Thyroid gland (tissue), 4 donors: ENCODE measurements at regions not wholly inside any gene's neighbourhood (a gene's known extent, or its start where the extent isn't known, plus 50 kb on each side); places are given as distances from the start of the nearest gene placed in this dataset.

Source experiments
- POLR2A ChIP-seq, 2 donors: fragments of 450-650 bp; IDR thresholded peaks; one replicate each; pipeline ENCODE4 v1.6.1; 2017; ENCODE audit warnings: antibody characterized with exemption in 2 of 2, mild to moderate bottlenecking in 2 of 2, moderate library complexity in 1 of 2
- TF ChIP-seq, protein P1 (sequence below), 6 experiments: fragments of 200-600 bp in 3 of 6; fragments of 450-650 bp in 3 of 6; sonication (generic) in 3 of 6; IDR thresholded peaks; one replicate each; pipeline ENCODE4 v1.5.1; 2016 to 2019; ENCODE audit warnings: antibody characterized with exemption in 6 of 6, mild to moderate bottlenecking in 2 of 6, inconsistent platforms in 1 of 6, moderate library complexity in 1 of 6

GRCh38 chr2:117339980-117340379 is 474.5 kb upstream of the DDX18 start:
- TF ChIP-seq, protein P1, sequence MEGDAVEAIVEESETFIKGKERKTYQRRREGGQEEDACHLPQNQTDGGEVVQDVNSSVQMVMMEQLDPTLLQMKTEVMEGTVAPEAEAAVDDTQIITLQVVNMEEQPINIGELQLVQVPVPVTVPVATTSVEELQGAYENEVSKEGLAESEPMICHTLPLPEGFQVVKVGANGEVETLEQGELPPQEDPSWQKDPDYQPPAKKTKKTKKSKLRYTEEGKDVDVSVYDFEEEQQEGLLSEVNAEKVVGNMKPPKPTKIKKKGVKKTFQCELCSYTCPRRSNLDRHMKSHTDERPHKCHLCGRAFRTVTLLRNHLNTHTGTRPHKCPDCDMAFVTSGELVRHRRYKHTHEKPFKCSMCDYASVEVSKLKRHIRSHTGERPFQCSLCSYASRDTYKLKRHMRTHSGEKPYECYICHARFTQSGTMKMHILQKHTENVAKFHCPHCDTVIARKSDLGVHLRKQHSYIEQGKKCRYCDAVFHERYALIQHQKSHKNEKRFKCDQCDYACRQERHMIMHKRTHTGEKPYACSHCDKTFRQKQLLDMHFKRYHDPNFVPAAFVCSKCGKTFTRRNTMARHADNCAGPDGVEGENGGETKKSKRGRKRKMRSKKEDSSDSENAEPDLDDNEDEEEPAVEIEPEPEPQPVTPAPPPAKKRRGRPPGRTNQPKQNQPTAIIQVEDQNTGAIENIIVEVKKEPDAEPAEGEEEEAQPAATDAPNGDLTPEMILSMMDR (IDR thresholded peaks at IDR 0.05), result no peak
- no peak for TF ChIP-seq POLR2A (IDR thresholded peaks at IDR 0.05)
